Mesothelial cell of epicardium (in vitro differentiated cells): ENCODE measurements at regions not wholly inside any gene's neighbourhood (a gene's known extent, or its start where the extent isn't known, plus 50 kb on each side); places are given as distances from the start of the nearest gene placed in this dataset.

ENCODE experiments used
- DNase-seq, 2 experiments: peaks; one replicate each; pipeline ENCODE4 v3.0.0; 2021; ENCODE audit warnings: low spot score in 2 of 2; ENCODE audit not compliant: unreplicated experiment in 2 of 2
- H3K27ac Mint-ChIP-seq: 2 replicates; pipeline ENCODE4 v1.8.0; 2021; ENCODE audit warnings: mixed read lengths
- H3K27me3 Mint-ChIP-seq: 2 replicates; pipeline ENCODE4 v1.8.0; 2021; ENCODE audit warnings: low read depth, mixed read lengths
- H3K36me3 Mint-ChIP-seq: 2 replicates; pipeline ENCODE4 v1.8.0; 2021; ENCODE audit warnings: mixed read lengths
- H3K4me1 Mint-ChIP-seq: 2 replicates; pipeline ENCODE4 v1.8.0; 2021; ENCODE audit warnings: mixed read lengths
- H3K4me3 Mint-ChIP-seq: 2 replicates; pipeline ENCODE4 v1.8.0; 2021; ENCODE audit warnings: mild to moderate bottlenecking, moderate library complexity, mixed read lengths
- H3K9me3 Mint-ChIP-seq: 2 replicates; pipeline ENCODE4 v1.8.0; 2021; ENCODE audit warnings: mixed read lengths
- CTCF ChIP-seq: fragments of 200-600 bp; sonication (generic); IDR thresholded peaks from one replicate; pipeline ENCODE4 v1.5.0; 2021; ENCODE audit warnings: antibody characterized with exemption; ENCODE audit not compliant: unreplicated experiment

- H3K4me3 Mint-ChIP-seq, result no peak overlapping the region
- H3K36me3 Mint-ChIP-seq, result no peaks in the 10 kb centered on the region
- DNase-seq, result no peak
- no peak overlapping the region for H3K27ac Mint-ChIP-seq
- peaks cover 12% of the 10 kb centered on the region for H3K9me3 Mint-ChIP-seq
- H3K27me3 Mint-ChIP-seq, result no peaks in the 10 kb centered on the region
- no peak for TF ChIP-seq CTCF
- H3K4me1 Mint-ChIP-seq, result no peaks in the 10 kb centered on the region
Measured at GRCh38 chr13:82036602-82037001, 1695.7 kb upstream of the SPRY2 start.

- DNase-seq, result no peak
- H3K9me3 Mint-ChIP-seq, result no peaks in the 10 kb centered on the region
- no peak for TF ChIP-seq CTCF
- no peaks in the 10 kb centered on the region for H3K36me3 Mint-ChIP-seq
- H3K4me1 Mint-ChIP-seq, result peaks cover 41% of the 10 kb centered on the region
- peak overlapping the region; percentile 41 for H3K27ac Mint-ChIP-seq
- no peak overlapping the region for H3K4me3 Mint-ChIP-seq
- no peaks in the 10 kb centered on the region for H3K27me3 Mint-ChIP-seq
Measured at GRCh38 chr13:82011355-82011754, 1670.4 kb upstream of the SPRY2 start.

GRCh38 chr13:82010780-82011179 lies 1669.9 kb upstream of the SPRY2 start:
- H3K9me3 Mint-ChIP-seq, result no peaks in the 10 kb centered on the region
- H3K4me1 Mint-ChIP-seq, result peaks cover 43% of the 10 kb centered on the region
- no peaks in the 10 kb centered on the region for H3K36me3 Mint-ChIP-seq
- no peaks in the 10 kb centered on the region for H3K27me3 Mint-ChIP-seq
- no peak for DNase-seq
- H3K4me3 Mint-ChIP-seq, result no peak overlapping the region
- TF ChIP-seq CTCF, result no peak
- peak overlapping the region; percentile 26 for H3K27ac Mint-ChIP-seq

- TF ChIP-seq CTCF, result no peak
- peaks cover 3% of the 10 kb centered on the region for H3K9me3 Mint-ChIP-seq
- H3K4me1 Mint-ChIP-seq, result peaks cover 49% of the 10 kb centered on the region
- DNase-seq, result no peak
- H3K27ac Mint-ChIP-seq, result peak overlapping the region; percentile 57
- no peaks in the 10 kb centered on the region for H3K27me3 Mint-ChIP-seq
- H3K36me3 Mint-ChIP-seq, result no peaks in the 10 kb centered on the region
- no peak overlapping the region for H3K4me3 Mint-ChIP-seq
Measured at GRCh38 chr13:82002710-82003109, 1661.8 kb upstream of the SPRY2 start.

GRCh38 chr13:81995316-81995715 lies 1654.4 kb upstream of the SPRY2 start:
- no peak for DNase-seq
- no peak overlapping the region for H3K27ac Mint-ChIP-seq
- no peaks in the 10 kb centered on the region for H3K9me3 Mint-ChIP-seq
- no peak for TF ChIP-seq CTCF
- H3K27me3 Mint-ChIP-seq, result no peaks in the 10 kb centered on the region
- peaks cover 1% of the 10 kb centered on the region for H3K36me3 Mint-ChIP-seq
- no peak overlapping the region for H3K4me3 Mint-ChIP-seq
- H3K4me1 Mint-ChIP-seq, result peaks cover 15% of the 10 kb centered on the region

- no peak for DNase-seq
- Mint-ChIP-seq H3K4me1 (peaks cover 45% of the 10 kb centered on the region), H3K27ac (no peak overlapping the region), H3K27me3 (no peaks in the 10 kb centered on the region), H3K9me3 (no peaks in the 10 kb centered on the region), H3K36me3 (no peaks in the 10 kb centered on the region), H3K4me3 (no peak overlapping the region)
- TF ChIP-seq CTCF, result no peak
Measured at GRCh38 chr13:81990652-81991051, 1649.7 kb upstream of the SPRY2 start.
